ENCODE measurements at regions not wholly inside any gene's neighbourhood (a gene's known extent, or its start where the extent isn't known, plus 50 kb on each side); places are given as distances from the start of the nearest gene placed in this dataset.

- DNase-seq: no peak
- intact Hi-C loops (cut with DNase I): no loop called here
- no peak overlapping the region for H3K4me3 ChIP-seq
- no peak for TF ChIP-seq CTCF (IDR thresholded peaks at IDR 0.05)
- TF ChIP-seq POLR2A (IDR thresholded peaks at IDR 0.05): no peak
- WGBS, 4 donors: 32 to 49% (median 41%) methylated on average over 1 of the region's 1 CpG
- no peak for ATAC-seq
- H3K36me3 ChIP-seq: no peaks in the 10 kb centered on the region
- H3K9me3 ChIP-seq: peaks cover 0 to 18% (median 0%) of the 10 kb centered on the region in 12 donors
- H3K27ac ChIP-seq: no peak overlapping the region
- no peaks in the 10 kb centered on the region for H3K4me1 ChIP-seq
- H3K27me3 ChIP-seq: no peaks in the 10 kb centered on the region
These were observed 470.8 kb downstream of the FSCB start for GRCh38 chr14:44036248-44036647.

- H3K27ac ChIP-seq: no peak overlapping the region
- WGBS, 4 donors: 63 to 91% (median 87%) methylated on average over 2 of the region's 2 CpGs
These were observed 471.4 kb downstream of the FSCB start for GRCh38 chr14:44035707-44036106.

GRCh38 chr14:44030831-44031383 lies 476.2 kb downstream of the FSCB start:
- Histone ChIP-seq H3K27me3 (no peaks in the 10 kb centered on the region), H3K9me3 (peaks cover 0 to 5% (median 0%) of the 10 kb centered on the region in 12 donors), H3K4me3 (no peak overlapping the region), H3K4me1 (no peaks in the 10 kb centered on the region), H3K36me3 (no peaks in the 10 kb centered on the region), H3K27ac (no peak overlapping the region)
- intact Hi-C loops (cut with DNase I): no loop called here
- WGBS, 4 donors: 41 to 53% (median 47%) methylated on average over 4 of the region's 4 CpGs
- DNase-seq (no peak), ATAC-seq (no peak)
- TF ChIP-seq POLR2A (IDR thresholded peaks at IDR 0.05) (no peak), CTCF (IDR thresholded peaks at IDR 0.05) (no peak)

More at GRCh38 chr14:44035707-44036106, 471.4 kb downstream of the FSCB start:
- ATAC-seq (no peak), DNase-seq (no peak)
- Histone ChIP-seq H3K36me3 (no peaks in the 10 kb centered on the region), H3K4me3 (no peak overlapping the region), H3K4me1 (no peaks in the 10 kb centered on the region), H3K27me3 (no peaks in the 10 kb centered on the region), H3K9me3 (peaks cover 0 to 17% (median 0%) of the 10 kb centered on the region in 12 donors)
- intact Hi-C loops (cut with DNase I): no loop called here
- TF ChIP-seq POLR2A (IDR thresholded peaks at IDR 0.05) (no peak), CTCF (IDR thresholded peaks at IDR 0.05) (no peak)

- Histone ChIP-seq H3K27me3 (no peaks in the 10 kb centered on the region), H3K4me3 (no peak overlapping the region), H3K27ac (no peak overlapping the region), H3K9me3 (no peaks in the 10 kb centered on the region), H3K4me1 (no peaks in the 10 kb centered on the region), H3K36me3 (no peaks in the 10 kb centered on the region)
- ATAC-seq (peak in 2 of 4 donors; percentile 56 to 75), DNase-seq (peak in 1 of 5 donors; percentile 21)
- intact Hi-C loops (cut with DNase I): no loop called here
- TF ChIP-seq POLR2A (IDR thresholded peaks at IDR 0.05) (no peak), CTCF (IDR thresholded peaks at IDR 0.05) (no peak)
These were observed 477.1 kb downstream of the FSCB start for GRCh38 chr14:44029933-44030332.
